ENCODE measurements at regions not wholly inside any gene's neighbourhood (a gene's known extent, or its start where the extent isn't known, plus 50 kb on each side); places are given as distances from the start of the nearest gene placed in this dataset.

GRCh38 chr2:103960129-103960513 is 893.8 kb upstream of the POU3F3 start:
- Histone ChIP-seq H3K27me3 (replicated peaks in 2 of 5; ENCODE audit: control insufficient read depth in 4 of 5, insufficient read depth in 5 of 5, low read length in 4 of 5) (peaks cover 3 to 14% (median 7%) of the 10 kb centered on the region in 5 experiments), H3K27ac (ENCODE audit: insufficient read depth in 1 of 2, low read depth in 1 of 2, low read length in 2 of 2, poor library complexity in 1 of 2, severe bottlenecking in 2 of 2) (no peak overlapping the region), H3K36me3 (ENCODE audit: control insufficient read depth in 4 of 4, insufficient read depth in 4 of 4, low read length in 3 of 4) (no peaks in the 10 kb centered on the region), H3K4me1 (ENCODE audit: control extremely low read depth in 1 of 4, control insufficient read depth in 4 of 4, insufficient read depth in 4 of 4, low read length in 3 of 4) (no peaks in the 10 kb centered on the region), H3K9me3 (ENCODE audit: control extremely low read depth in 1 of 5, control insufficient read depth in 4 of 5, insufficient read depth in 2 of 5, low read depth in 1 of 5, low read length in 4 of 5) (no peaks in the 10 kb centered on the region), H3K4me3 (ENCODE audit: control insufficient read depth in 1 of 7, extremely low read depth in 1 of 7, insufficient read depth in 4 of 7, low read depth in 2 of 7, low read length in 6 of 7) (no peak overlapping the region)
- ChIA-PET POLR2A (no interaction called here), CTCF (interaction anchor here (1.3 to 2.2 kb wide), 2 partner anchors 889 to 914 kb away, joined by 3 to 9 read pairs; no protein-coding TSS in a partner anchor)
- no peak for DNase-seq
- WGBS (ENCODE audit: insufficient coverage), result no CpG with 5 or more reads among the region's 1 CpG

DNA sequence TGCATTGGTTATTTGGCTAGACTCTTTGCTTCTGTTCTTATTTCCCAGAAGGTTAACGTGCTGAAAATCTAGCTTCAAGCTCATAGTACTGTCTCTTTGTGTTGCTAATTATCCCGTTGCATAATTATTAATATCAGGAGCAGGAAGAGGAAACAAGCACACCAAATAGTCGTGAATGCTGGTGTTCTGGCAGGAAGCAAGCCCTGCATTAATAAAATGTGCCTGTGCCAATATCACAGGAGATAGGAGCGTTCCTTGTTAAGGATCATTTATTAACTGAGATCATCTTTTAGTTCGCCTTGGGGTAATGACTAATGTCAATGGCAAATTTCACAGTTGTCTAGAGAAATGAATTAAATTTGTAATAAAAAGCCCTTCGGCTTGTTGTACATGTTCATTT is 893.0 kb upstream of the POU3F3 start:
- DNase-seq, result no peak
- CTCF ChIA-PET, result no interaction called here
- Histone ChIP-seq H3K4me3 (ENCODE audit: control insufficient read depth in 1 of 7, extremely low read depth in 1 of 7, insufficient read depth in 4 of 7, low read depth in 2 of 7, low read length in 6 of 7) (no peak overlapping the region), H3K9me3 (ENCODE audit: control extremely low read depth in 1 of 5, control insufficient read depth in 4 of 5, insufficient read depth in 2 of 5, low read depth in 1 of 5, low read length in 4 of 5) (no peaks in the 10 kb centered on the region), H3K36me3 (ENCODE audit: control insufficient read depth in 4 of 4, insufficient read depth in 4 of 4, low read length in 3 of 4) (no peaks in the 10 kb centered on the region), H3K27ac (ENCODE audit: insufficient read depth in 1 of 2, low read depth in 1 of 2, low read length in 2 of 2, poor library complexity in 1 of 2, severe bottlenecking in 2 of 2) (no peak overlapping the region), H3K4me1 (ENCODE audit: control extremely low read depth in 1 of 4, control insufficient read depth in 4 of 4, insufficient read depth in 4 of 4, low read length in 3 of 4) (no peaks in the 10 kb centered on the region), H3K27me3 (replicated peaks in 2 of 5; ENCODE audit: control insufficient read depth in 4 of 5, insufficient read depth in 5 of 5, low read length in 4 of 5) (peaks cover 3 to 14% (median 7%) of the 10 kb centered on the region in 5 experiments)
- 60% methylated on average over 5 of the region's 6 CpGs for WGBS (ENCODE audit: insufficient coverage)
- POLR2A ChIA-PET, result no interaction called here

- CTCF ChIA-PET, result no interaction called here
Observed at GRCh38 chr2:103961862-103962261, 892.1 kb upstream of the POU3F3 start.

DNA sequence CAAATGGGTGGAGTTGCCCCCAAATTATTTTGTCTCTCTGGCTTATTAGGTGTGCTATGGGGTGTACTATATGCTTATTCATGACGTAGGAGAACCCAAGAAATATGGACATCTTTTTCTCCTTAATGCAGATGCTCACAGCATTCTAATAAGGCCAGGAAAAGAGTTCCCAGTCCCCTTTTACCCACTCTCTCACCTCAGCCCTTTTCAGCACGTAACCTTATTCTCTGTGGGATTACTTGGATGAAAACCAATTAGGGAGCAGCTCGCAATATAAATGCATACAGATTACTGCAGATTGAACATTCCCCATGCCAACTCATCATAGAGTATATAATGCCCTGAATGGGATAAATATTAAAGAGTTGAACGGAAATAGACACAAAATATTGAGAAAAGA is 891.2 kb upstream of the POU3F3 start:
- Histone ChIP-seq H3K27ac (ENCODE audit: insufficient read depth in 1 of 2, low read depth in 1 of 2, low read length in 2 of 2, poor library complexity in 1 of 2, severe bottlenecking in 2 of 2) (no peak overlapping the region), H3K9me3 (ENCODE audit: control extremely low read depth in 1 of 5, control insufficient read depth in 4 of 5, insufficient read depth in 2 of 5, low read depth in 1 of 5, low read length in 4 of 5) (no peaks in the 10 kb centered on the region), H3K36me3 (ENCODE audit: control insufficient read depth in 4 of 4, insufficient read depth in 4 of 4, low read length in 3 of 4) (no peaks in the 10 kb centered on the region), H3K4me1 (ENCODE audit: control extremely low read depth in 1 of 4, control insufficient read depth in 4 of 4, insufficient read depth in 4 of 4, low read length in 3 of 4) (no peaks in the 10 kb centered on the region), H3K4me3 (ENCODE audit: control insufficient read depth in 1 of 7, extremely low read depth in 1 of 7, insufficient read depth in 4 of 7, low read depth in 2 of 7, low read length in 6 of 7) (no peak overlapping the region), H3K27me3 (replicated peaks in 2 of 5; ENCODE audit: control insufficient read depth in 4 of 5, insufficient read depth in 5 of 5, low read length in 4 of 5) (peaks cover 3 to 11% (median 6%) of the 10 kb centered on the region in 5 experiments)
- CTCF ChIA-PET, result no interaction called here
- no peak for DNase-seq
- POLR2A ChIA-PET, result no interaction called here
- no CpG with 5 or more reads among the region's 4 CpGs for WGBS (ENCODE audit: insufficient coverage)

More at GRCh38 chr2:103961862-103962261, 892.1 kb upstream of the POU3F3 start:
- no peaks in the 10 kb centered on the region for H3K36me3 ChIP-seq (ENCODE audit: control insufficient read depth in 4 of 4, insufficient read depth in 4 of 4, low read length in 3 of 4)
- POLR2A ChIA-PET, result no interaction called here
- H3K27ac ChIP-seq (ENCODE audit: insufficient read depth in 1 of 2, low read depth in 1 of 2, low read length in 2 of 2, poor library complexity in 1 of 2, severe bottlenecking in 2 of 2), result no peak overlapping the region
- WGBS (ENCODE audit: insufficient coverage), result no CpG with 5 or more reads among the region's 4 CpGs
- no peaks in the 10 kb centered on the region for H3K4me1 ChIP-seq (ENCODE audit: control extremely low read depth in 1 of 4, control insufficient read depth in 4 of 4, insufficient read depth in 4 of 4, low read length in 3 of 4)
- peaks cover 3 to 11% (median 7%) of the 10 kb centered on the region in 5 experiments for H3K27me3 ChIP-seq (replicated peaks in 2 of 5; ENCODE audit: control insufficient read depth in 4 of 5, insufficient read depth in 5 of 5, low read length in 4 of 5)
- H3K9me3 ChIP-seq (ENCODE audit: control extremely low read depth in 1 of 5, control insufficient read depth in 4 of 5, insufficient read depth in 2 of 5, low read depth in 1 of 5, low read length in 4 of 5), result no peaks in the 10 kb centered on the region
- DNase-seq, result no peak
- no peak overlapping the region for H3K4me3 ChIP-seq (ENCODE audit: control insufficient read depth in 1 of 7, extremely low read depth in 1 of 7, insufficient read depth in 4 of 7, low read depth in 2 of 7, low read length in 6 of 7)

- Histone ChIP-seq H3K4me1 (ENCODE audit: control extremely low read depth in 1 of 4, control insufficient read depth in 4 of 4, insufficient read depth in 4 of 4, low read length in 3 of 4) (no peaks in the 10 kb centered on the region), H3K27me3 (replicated peaks in 2 of 5; ENCODE audit: control insufficient read depth in 4 of 5, insufficient read depth in 5 of 5, low read length in 4 of 5) (peaks cover 3 to 10% (median 6%) of the 10 kb centered on the region in 5 experiments), H3K9me3 (ENCODE audit: control extremely low read depth in 1 of 5, control insufficient read depth in 4 of 5, insufficient read depth in 2 of 5, low read depth in 1 of 5, low read length in 4 of 5) (no peaks in the 10 kb centered on the region), H3K4me3 (ENCODE audit: control insufficient read depth in 1 of 7, extremely low read depth in 1 of 7, insufficient read depth in 4 of 7, low read depth in 2 of 7, low read length in 6 of 7) (no peak overlapping the region), H3K27ac (ENCODE audit: insufficient read depth in 1 of 2, low read depth in 1 of 2, low read length in 2 of 2, poor library complexity in 1 of 2, severe bottlenecking in 2 of 2) (no peak overlapping the region), H3K36me3 (ENCODE audit: control insufficient read depth in 4 of 4, insufficient read depth in 4 of 4, low read length in 3 of 4) (no peaks in the 10 kb centered on the region)
- ChIA-PET POLR2A (no interaction called here), CTCF (no interaction called here)
- WGBS (ENCODE audit: insufficient coverage), result 85% methylated on average over 4 of the region's 5 CpGs
- DNase-seq, result no peak
Observed at GRCh38 chr2:103963146-103963725, 890.7 kb upstream of the POU3F3 start.

- no peaks in the 10 kb centered on the region for H3K4me1 ChIP-seq (ENCODE audit: control extremely low read depth in 1 of 4, control insufficient read depth in 4 of 4, insufficient read depth in 4 of 4, low read length in 3 of 4)
- H3K36me3 ChIP-seq (ENCODE audit: control insufficient read depth in 4 of 4, insufficient read depth in 4 of 4, low read length in 3 of 4), result no peaks in the 10 kb centered on the region
- no peak overlapping the region for H3K4me3 ChIP-seq (ENCODE audit: control insufficient read depth in 1 of 7, extremely low read depth in 1 of 7, insufficient read depth in 4 of 7, low read depth in 2 of 7, low read length in 6 of 7)
- POLR2A ChIA-PET, result no interaction called here
- no peaks in the 10 kb centered on the region for H3K27me3 ChIP-seq (replicated peaks in 2 of 5; ENCODE audit: control insufficient read depth in 4 of 5, insufficient read depth in 5 of 5, low read length in 4 of 5)
- DNase-seq, result no peak
- 100% methylated on average over 1 of the region's 4 CpGs for WGBS (ENCODE audit: insufficient coverage)
- CTCF ChIA-PET, result no interaction called here
- H3K27ac ChIP-seq (ENCODE audit: insufficient read depth in 1 of 2, low read depth in 1 of 2, low read length in 2 of 2, poor library complexity in 1 of 2, severe bottlenecking in 2 of 2), result no peak overlapping the region
- no peaks in the 10 kb centered on the region for H3K9me3 ChIP-seq (ENCODE audit: control extremely low read depth in 1 of 5, control insufficient read depth in 4 of 5, insufficient read depth in 2 of 5, low read depth in 1 of 5, low read length in 4 of 5)
Observed at GRCh38 chr2:103977241-103977640, 876.7 kb upstream of the POU3F3 start.

DNA sequence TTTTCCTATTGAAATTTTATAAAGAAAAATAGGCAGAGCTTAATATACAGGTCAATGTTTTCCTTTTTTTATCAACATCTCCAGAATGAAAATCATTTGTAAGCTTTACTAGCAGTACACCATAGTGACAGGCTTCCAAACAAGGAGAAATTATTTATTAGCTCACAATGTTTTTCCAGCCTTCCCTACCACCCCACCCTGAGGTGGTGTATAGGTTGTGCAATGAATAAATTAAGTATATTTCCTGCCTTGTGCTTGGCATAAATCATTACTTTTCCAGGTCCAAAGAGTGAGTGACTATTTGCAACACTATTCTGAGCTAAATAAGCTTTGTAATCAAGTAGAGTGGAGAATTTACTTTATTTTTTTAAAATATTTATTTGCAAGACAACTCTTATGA is 876.2 kb upstream of the POU3F3 start:
- no peaks in the 10 kb centered on the region for H3K4me1 ChIP-seq (ENCODE audit: control extremely low read depth in 1 of 4, control insufficient read depth in 4 of 4, insufficient read depth in 4 of 4, low read length in 3 of 4)
- H3K4me3 ChIP-seq (ENCODE audit: control insufficient read depth in 1 of 7, extremely low read depth in 1 of 7, insufficient read depth in 4 of 7, low read depth in 2 of 7, low read length in 6 of 7), result no peak overlapping the region
- H3K9me3 ChIP-seq (ENCODE audit: control extremely low read depth in 1 of 5, control insufficient read depth in 4 of 5, insufficient read depth in 2 of 5, low read depth in 1 of 5, low read length in 4 of 5), result no peaks in the 10 kb centered on the region
- no peak for DNase-seq
- POLR2A ChIA-PET, result no interaction called here
- no peaks in the 10 kb centered on the region for H3K27me3 ChIP-seq (replicated peaks in 2 of 5; ENCODE audit: control insufficient read depth in 4 of 5, insufficient read depth in 5 of 5, low read length in 4 of 5)
- no peak overlapping the region for H3K27ac ChIP-seq (ENCODE audit: insufficient read depth in 1 of 2, low read depth in 1 of 2, low read length in 2 of 2, poor library complexity in 1 of 2, severe bottlenecking in 2 of 2)
- CTCF ChIA-PET, result no interaction called here
- H3K36me3 ChIP-seq (ENCODE audit: control insufficient read depth in 4 of 4, insufficient read depth in 4 of 4, low read length in 3 of 4), result no peaks in the 10 kb centered on the region

Measured in common myeloid progenitor, CD34-positive (primary cell).